Suprapubic skin (tissue), 4 donors: ENCODE measurements at regions not wholly inside any gene's neighbourhood (a gene's known extent, or its start where the extent isn't known, plus 50 kb on each side); places are given as distances from the start of the nearest gene placed in this dataset.

Experiments
- DNase-seq, 2 donors: peaks; one replicate each; pipeline ENCODE4 v3.0.0-alpha.2; 2019; ENCODE audit warnings: low spot score in 2 of 2
- H3K27ac ChIP-seq: fragments of 200-600 bp; sonication (generic); one replicate; pipeline ENCODE4 v1.5.1; 2019
- H3K27me3 ChIP-seq: fragments of 200-600 bp; sonication (generic); one replicate; pipeline ENCODE4 v1.5.1; 2019
- H3K36me3 ChIP-seq: fragments of 200-600 bp; sonication (generic); one replicate; pipeline ENCODE4 v1.5.1; 2019
- H3K4me1 ChIP-seq: fragments of 200-600 bp; sonication (generic); one replicate; pipeline ENCODE4 v1.5.1; 2019
- H3K4me3 ChIP-seq: fragments of 200-600 bp; sonication (generic); one replicate; pipeline ENCODE4 v1.5.1; 2019; ENCODE audit warnings: mild to moderate bottlenecking
- H3K9me3 ChIP-seq: fragments of 200-600 bp; sonication (generic); one replicate; pipeline ENCODE4 v1.5.1; 2019
- CTCF ChIP-seq, 2 donors: fragments of 200-600 bp in 1 of 2; fragments of 450-650 bp in 1 of 2; sonication (generic) in 1 of 2; IDR thresholded peaks; one replicate each; pipeline ENCODE4 v1.5.1; 2016 to 2019; ENCODE audit warnings: antibody characterized with exemption in 2 of 2, mild to moderate bottlenecking in 1 of 2, moderate library complexity in 1 of 2
- EP300 ChIP-seq: sonication (generic); formaldehyde crosslinking; IDR thresholded peaks from one replicate; pipeline ENCODE4 v1.6.1; 2017; ENCODE audit warnings: antibody characterized with exemption
- POLR2A ChIP-seq, 2 donors: fragments of 450-650 bp; IDR thresholded peaks; one replicate each; pipeline ENCODE4 v1.6.1; 2017; ENCODE audit warnings: antibody characterized with exemption in 2 of 2, mild to moderate bottlenecking in 2 of 2, moderate library complexity in 2 of 2
- POLR2AphosphoS5 ChIP-seq, 3 donors: sonication (generic); formaldehyde crosslinking; IDR thresholded peaks; one replicate each; pipeline ENCODE4 v1.6.1; 2017; ENCODE audit warnings: antibody characterized with exemption in 3 of 3
- WGBS: methylation state at CpG from one replicate; pipeline ENCODE4 v1.1.5; 2018; 5-methylcytosine and 5-hydroxymethylcytosine counted together

- DNase-seq = no peak
- H3K9me3 ChIP-seq = no peaks in the 10 kb centered on the region
- no peaks in the 10 kb centered on the region for H3K27me3 ChIP-seq
- no peak for TF ChIP-seq CTCF (IDR thresholded peaks at IDR 0.05)
- TF ChIP-seq POLR2A (IDR thresholded peaks at IDR 0.05) = no peak
- TF ChIP-seq POLR2AphosphoS5 (IDR thresholded peaks at IDR 0.05) = no peak
- TF ChIP-seq EP300 = no peak
- no peaks in the 10 kb centered on the region for H3K4me1 ChIP-seq
- no CpG with 5 or more reads among the region's 9 CpGs for WGBS
- no peak overlapping the region for H3K27ac ChIP-seq
- H3K4me3 ChIP-seq = no peak overlapping the region
- H3K36me3 ChIP-seq = no peaks in the 10 kb centered on the region
Observed at GRCh38 chr11:70810133-70810532, 411.8 kb downstream of the CTTN start.

GRCh38 chr11:70810681-70811080, 412.4 kb downstream of the CTTN start:
- H3K9me3 ChIP-seq = no peaks in the 10 kb centered on the region
- H3K36me3 ChIP-seq = no peaks in the 10 kb centered on the region
- TF ChIP-seq CTCF (IDR thresholded peaks at IDR 0.05) (no peak), EP300 (no peak)
- H3K27me3 ChIP-seq = no peaks in the 10 kb centered on the region
- H3K4me1 ChIP-seq = no peaks in the 10 kb centered on the region
- no peak overlapping the region for H3K4me3 ChIP-seq
- DNase-seq = no peak
- WGBS = 94% methylated on average over 3 of the region's 8 CpGs
- H3K27ac ChIP-seq = no peak overlapping the region

- H3K4me1 ChIP-seq = no peaks in the 10 kb centered on the region
- no peaks in the 10 kb centered on the region for H3K9me3 ChIP-seq
- TF ChIP-seq POLR2AphosphoS5 (IDR thresholded peaks at IDR 0.05) = no peak
- no peaks in the 10 kb centered on the region for H3K36me3 ChIP-seq
- DNase-seq = no peak
- no peak overlapping the region for H3K4me3 ChIP-seq
- WGBS = 97% methylated on average over 1 of the region's 1 CpG
- H3K27me3 ChIP-seq = no peaks in the 10 kb centered on the region
- H3K27ac ChIP-seq = no peak overlapping the region
Observed at GRCh38 chr11:70811483-70811882, 413.2 kb downstream of the CTTN start.

GRCh38 chr11:70811915-70812314, 413.6 kb downstream of the CTTN start:
- TF ChIP-seq CTCF (IDR thresholded peaks at IDR 0.05) = no peak
- no peak for TF ChIP-seq POLR2A (IDR thresholded peaks at IDR 0.05)
- no peak for TF ChIP-seq POLR2AphosphoS5 (IDR thresholded peaks at IDR 0.05)
- TF ChIP-seq EP300 = no peak
- Histone ChIP-seq H3K27me3 (no peaks in the 10 kb centered on the region), H3K27ac (no peak overlapping the region), H3K9me3 (no peaks in the 10 kb centered on the region), H3K36me3 (no peaks in the 10 kb centered on the region), H3K4me3 (no peak overlapping the region), H3K4me1 (no peaks in the 10 kb centered on the region)
- DNase-seq = no peak
- WGBS = 90% methylated on average over 4 of the region's 4 CpGs

- Histone ChIP-seq H3K4me1 (no peaks in the 10 kb centered on the region), H3K27ac (no peak overlapping the region), H3K36me3 (no peaks in the 10 kb centered on the region), H3K27me3 (no peaks in the 10 kb centered on the region), H3K9me3 (no peaks in the 10 kb centered on the region), H3K4me3 (no peak overlapping the region)
- no peak for DNase-seq
- no peak for TF ChIP-seq POLR2A (IDR thresholded peaks at IDR 0.05)
- TF ChIP-seq EP300 = no peak
- TF ChIP-seq CTCF (IDR thresholded peaks at IDR 0.05) = no peak
- no peak for TF ChIP-seq POLR2AphosphoS5 (IDR thresholded peaks at IDR 0.05)
- WGBS = 82% methylated on average over 4 of the region's 4 CpGs
Observed at GRCh38 chr11:70812472-70812871, 414.1 kb downstream of the CTTN start.

DNA sequence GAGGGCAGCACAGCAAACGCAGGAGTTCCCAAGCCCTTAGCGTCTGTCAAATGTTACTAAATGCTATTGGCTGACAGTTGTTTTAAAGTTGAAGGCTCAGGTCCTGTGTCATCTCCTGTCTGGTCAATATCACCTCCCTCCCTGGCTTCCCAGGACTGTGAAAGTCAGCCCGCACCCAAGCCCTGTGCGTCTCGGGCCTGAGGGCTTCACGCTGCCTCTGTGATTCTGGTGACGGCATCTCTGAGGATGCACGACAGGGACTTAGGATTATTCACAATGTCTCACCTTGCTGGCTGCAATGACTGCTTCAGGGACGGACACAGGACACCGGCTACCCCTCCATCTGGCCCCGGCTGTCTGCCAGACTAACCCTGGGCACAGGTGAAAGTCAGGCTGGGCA, 415.3 kb downstream of the CTTN start:
- 91% methylated on average over 6 of the region's 11 CpGs for WGBS
- Histone ChIP-seq H3K27ac (no peak overlapping the region), H3K27me3 (peaks cover 5% of the 10 kb centered on the region), H3K4me1 (no peaks in the 10 kb centered on the region), H3K9me3 (no peaks in the 10 kb centered on the region), H3K36me3 (no peaks in the 10 kb centered on the region), H3K4me3 (no peak overlapping the region)
- TF ChIP-seq EP300 (no peak), POLR2AphosphoS5 (IDR thresholded peaks at IDR 0.05) (no peak), CTCF (IDR thresholded peaks at IDR 0.05) (no peak), POLR2A (IDR thresholded peaks at IDR 0.05) (no peak)
- DNase-seq = no peak
